ENCODE measurements at regions not wholly inside any gene's neighbourhood (a gene's known extent, or its start where the extent isn't known, plus 50 kb on each side); places are given as distances from the start of the nearest gene placed in this dataset.

DNA sequence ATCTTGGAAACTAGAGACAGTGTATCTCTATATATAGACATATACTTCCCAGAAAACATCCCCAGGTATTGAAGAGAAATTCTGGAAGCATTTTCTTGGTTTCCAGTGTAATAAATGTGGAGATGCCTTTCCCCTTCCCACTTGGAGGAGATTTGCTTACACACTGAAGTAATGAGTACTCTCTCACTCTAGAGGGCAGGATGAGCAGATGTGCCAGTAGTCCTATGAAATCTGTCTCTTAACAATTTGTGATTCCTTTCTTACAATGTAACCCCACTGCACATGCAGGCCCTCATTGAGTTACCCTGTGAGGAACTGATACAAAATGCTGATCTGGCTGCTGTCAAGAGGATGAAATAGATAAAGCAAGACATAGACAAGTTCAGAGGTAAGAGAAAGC lies 567.2 kb downstream of the SLCO4C1 start:
- H3K27ac ChIP-seq (ENCODE audit: extremely low read depth, low read depth, low read length): no peak overlapping the region
- in situ Hi-C loops (cut with MboI): no loop called here
- H3K9me1 ChIP-seq (ENCODE audit: control insufficient read depth, insufficient read depth, low read length): no peaks in the 10 kb centered on the region
- intact Hi-C loops (cut with micrococcal nuclease): no loop called here
- no peak overlapping the region for H3K9ac ChIP-seq (ENCODE audit: insufficient read depth in 1 of 2, low read depth in 2 of 2, low read length in 2 of 2)
- H3K9me3 ChIP-seq (replicated peaks; ENCODE audit: control insufficient read depth, insufficient read depth, low read depth, low read length): no peaks in the 10 kb centered on the region
- no peaks in the 10 kb centered on the region for H3K79me2 ChIP-seq (ENCODE audit: control insufficient read depth, insufficient read depth, low read length)
- H3K4me2 ChIP-seq (ENCODE audit: insufficient read depth, low read length): no peak overlapping the region
- BruUV-seq (replicated peaks): no TSS peak
- DNase-seq (ENCODE audit: extremely low read depth in 1 of 4, low spot score in 3 of 4): no peak
- FAIRE-seq: no peak
- POLR2A ChIA-PET: no interaction called here
- H3K4me3 ChIP-seq: no peak overlapping the region
- no peaks in the 10 kb centered on the region for H3K36me3 ChIP-seq (ENCODE audit: control insufficient read depth, insufficient read depth, low read length)
- no peaks in the 10 kb centered on the region for H4K20me1 ChIP-seq (replicated peaks; ENCODE audit: control insufficient read depth, insufficient read depth, low read length)
- no peak for ATAC-seq
- TF ChIP-seq L3MBTL2 (IDR thresholded peaks at IDR 0.05): no peak
- TF ChIP-seq, protein P1, sequence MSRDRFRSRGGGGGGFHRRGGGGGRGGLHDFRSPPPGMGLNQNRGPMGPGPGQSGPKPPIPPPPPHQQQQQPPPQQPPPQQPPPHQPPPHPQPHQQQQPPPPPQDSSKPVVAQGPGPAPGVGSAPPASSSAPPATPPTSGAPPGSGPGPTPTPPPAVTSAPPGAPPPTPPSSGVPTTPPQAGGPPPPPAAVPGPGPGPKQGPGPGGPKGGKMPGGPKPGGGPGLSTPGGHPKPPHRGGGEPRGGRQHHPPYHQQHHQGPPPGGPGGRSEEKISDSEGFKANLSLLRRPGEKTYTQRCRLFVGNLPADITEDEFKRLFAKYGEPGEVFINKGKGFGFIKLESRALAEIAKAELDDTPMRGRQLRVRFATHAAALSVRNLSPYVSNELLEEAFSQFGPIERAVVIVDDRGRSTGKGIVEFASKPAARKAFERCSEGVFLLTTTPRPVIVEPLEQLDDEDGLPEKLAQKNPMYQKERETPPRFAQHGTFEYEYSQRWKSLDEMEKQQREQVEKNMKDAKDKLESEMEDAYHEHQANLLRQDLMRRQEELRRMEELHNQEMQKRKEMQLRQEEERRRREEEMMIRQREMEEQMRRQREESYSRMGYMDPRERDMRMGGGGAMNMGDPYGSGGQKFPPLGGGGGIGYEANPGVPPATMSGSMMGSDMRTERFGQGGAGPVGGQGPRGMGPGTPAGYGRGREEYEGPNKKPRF (IDR thresholded peaks at IDR 0.05; ENCODE audit: low read depth, low read length): no peak
- no peak for TF ChIP-seq ZNF830 (CRISPR knock-in tag; IDR thresholded peaks at IDR 0.05)
- no peak for TF ChIP-seq ZNF589 (CRISPR knock-in tag; IDR thresholded peaks at IDR 0.05; ENCODE audit: low read depth)
- no peak for TF ChIP-seq OTX1 (CRISPR knock-in tag; IDR thresholded peaks at IDR 0.05)
- TF ChIP-seq ZNF121 (CRISPR knock-in tag; conservative IDR thresholded peaks at IDR 0.05): no peak
- TF ChIP-seq, protein P2, sequence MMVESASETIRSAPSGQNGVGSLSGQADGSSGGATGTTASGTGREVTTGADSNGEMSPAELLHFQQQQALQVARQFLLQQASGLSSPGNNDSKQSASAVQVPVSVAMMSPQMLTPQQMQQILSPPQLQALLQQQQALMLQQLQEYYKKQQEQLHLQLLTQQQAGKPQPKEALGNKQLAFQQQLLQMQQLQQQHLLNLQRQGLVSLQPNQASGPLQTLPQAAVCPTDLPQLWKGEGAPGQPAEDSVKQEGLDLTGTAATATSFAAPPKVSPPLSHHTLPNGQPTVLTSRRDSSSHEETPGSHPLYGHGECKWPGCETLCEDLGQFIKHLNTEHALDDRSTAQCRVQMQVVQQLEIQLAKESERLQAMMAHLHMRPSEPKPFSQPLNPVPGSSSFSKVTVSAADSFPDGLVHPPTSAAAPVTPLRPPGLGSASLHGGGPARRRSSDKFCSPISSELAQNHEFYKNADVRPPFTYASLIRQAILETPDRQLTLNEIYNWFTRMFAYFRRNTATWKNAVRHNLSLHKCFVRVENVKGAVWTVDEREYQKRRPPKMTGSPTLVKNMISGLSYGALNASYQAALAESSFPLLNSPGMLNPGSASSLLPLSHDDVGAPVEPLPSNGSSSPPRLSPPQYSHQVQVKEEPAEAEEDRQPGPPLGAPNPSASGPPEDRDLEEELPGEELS (CRISPR knock-in tag; IDR thresholded peaks at IDR 0.05; ENCODE audit: borderline replicate concordance): no peak
- TF ChIP-seq, protein P3, sequence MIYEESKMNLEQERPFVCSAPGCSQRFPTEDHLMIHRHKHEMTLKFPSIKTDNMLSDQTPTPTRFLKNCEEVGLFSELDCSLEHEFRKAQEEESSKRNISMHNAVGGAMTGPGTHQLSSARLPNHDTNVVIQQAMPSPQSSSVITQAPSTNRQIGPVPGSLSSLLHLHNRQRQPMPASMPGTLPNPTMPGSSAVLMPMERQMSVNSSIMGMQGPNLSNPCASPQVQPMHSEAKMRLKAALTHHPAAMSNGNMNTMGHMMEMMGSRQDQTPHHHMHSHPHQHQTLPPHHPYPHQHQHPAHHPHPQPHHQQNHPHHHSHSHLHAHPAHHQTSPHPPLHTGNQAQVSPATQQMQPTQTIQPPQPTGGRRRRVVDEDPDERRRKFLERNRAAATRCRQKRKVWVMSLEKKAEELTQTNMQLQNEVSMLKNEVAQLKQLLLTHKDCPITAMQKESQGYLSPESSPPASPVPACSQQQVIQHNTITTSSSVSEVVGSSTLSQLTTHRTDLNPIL (CRISPR knock-in tag; IDR thresholded peaks at IDR 0.05): no peak
- TF ChIP-seq ZNF764 (CRISPR knock-in tag; IDR thresholded peaks at IDR 0.05; ENCODE audit: low read depth): no peak
- TF ChIP-seq RB1 (IDR thresholded peaks at IDR 0.05; ENCODE audit: low read depth): no peak
- TF ChIP-seq RAD51 (IDR thresholded peaks at IDR 0.05; ENCODE audit: borderline replicate concordance, low read depth): no peak
- TF ChIP-seq JUNB (CRISPR knock-in tag; conservative IDR thresholded peaks at IDR 0.05): no peak
- no peak for TF ChIP-seq ZNF184 (CRISPR knock-in tag; IDR thresholded peaks at IDR 0.05)
- no peaks in the 10 kb centered on the region for H3K27me3 ChIP-seq (ENCODE audit: control insufficient read depth in 2 of 2, insufficient read depth in 2 of 2, low read length in 2 of 2)
- H2AFZ ChIP-seq (ENCODE audit: low read depth, low read length): no peak overlapping the region
- CTCF ChIA-PET (ENCODE audit: low intra/inter-chr PET ratio): no interaction called here
- no peaks in the 10 kb centered on the region for H3K4me1 ChIP-seq (replicated peaks in 1 of 2; ENCODE audit: control insufficient read depth in 2 of 2, insufficient read depth in 2 of 2, low read length in 2 of 2)

All from K562 (cell line).